H1 (cell line): ENCODE measurements at regions not wholly inside any gene's neighbourhood (a gene's known extent, or its start where the extent isn't known, plus 50 kb on each side); places are given as distances from the start of the nearest gene placed in this dataset.

Source experiments
- CTCF ChIP-seq, 3 experiments: IDR thresholded peaks; 1 replicate in 2 of 3; 2 replicates in 1 of 3; pipeline versions ENCODE4 v1.5.1 to v1.6.1; 2011; ENCODE audit warnings: low read length in 3 of 3, mild to moderate bottlenecking in 3 of 3, inconsistent platforms in 2 of 3, low read depth in 1 of 3, moderate library complexity in 1 of 3; ENCODE audit not compliant: insufficient read depth in 1 of 3; ENCODE audit errors: control extremely low read depth in 1 of 3
- RXRA ChIP-seq: IDR thresholded peaks from 2 replicates; pipeline ENCODE4 v1.6.1; 2011; ENCODE audit warnings: low read depth, mild to moderate bottlenecking, low read length, moderate library complexity; ENCODE audit not compliant: insufficient read depth
- SAP30 ChIP-seq: fragments of 300-600 bp; sonication (generic); IDR thresholded peaks from 2 replicates; pipeline ENCODE4 v1.7.1; 2012; ENCODE audit warnings: low read length, moderate library complexity, mild to moderate bottlenecking, inconsistent platforms; ENCODE audit not compliant: insufficient read depth, insufficient replicate concordance
- SP4 ChIP-seq: IDR thresholded peaks from 2 replicates; pipeline ENCODE4 v1.6.1; 2012; ENCODE audit warnings: low read length, inconsistent platforms
- TCF12 ChIP-seq: IDR thresholded peaks from 2 replicates; pipeline ENCODE4 v1.6.1; 2011; ENCODE audit warnings: low read depth, mild to moderate bottlenecking, low read length
- ZNF274 ChIP-seq: IDR thresholded peaks from 2 replicates; pipeline ENCODE4 v1.7.0; 2012; ENCODE audit warnings: low read length, borderline replicate concordance; ENCODE audit errors: extremely low read depth

- TF ChIP-seq CTCF (IDR thresholded peaks at IDR 0.05; ENCODE audit: control extremely low read depth in 1 of 3, insufficient read depth in 1 of 3, low read depth in 1 of 3, low read length in 3 of 3): no peak
- TF ChIP-seq SP4: no peak
- no peak for TF ChIP-seq RXRA
- no peak for TF ChIP-seq ZNF274
- no peak for TF ChIP-seq SAP30
- TF ChIP-seq TCF12: no peak
These were observed 343.4 kb upstream of the HS6ST1 start (continued) for GRCh38 chr2:128662051-128662471.
